Left lung (tissue), 4 donors: ENCODE measurements at regions not wholly inside any gene's neighbourhood (a gene's known extent, or its start where the extent isn't known, plus 50 kb on each side); places are given as distances from the start of the nearest gene placed in this dataset.

Experiments
- ATAC-seq: fragments of 200-7000 bp; cut with Tn5 transposase; one replicate; pipeline ENCODE4 v1.9.1; 2020; ENCODE audit warnings: moderate library complexity
- DNase-seq, 4 donors: peaks; one replicate each; pipeline ENCODE4 v3.0.0-alpha.2; 2013 to 2020
- H3K27ac ChIP-seq, 2 donors: fragments of 200-600 bp; sonication (generic) in 1 of 2; one replicate each; pipeline versions ENCODE4 v1.5.0 to v1.8.0; 2020 to 2021
- H3K27me3 ChIP-seq, 2 donors: fragments of 200-600 bp; sonication (generic) in 1 of 2; one replicate each; pipeline versions ENCODE4 v1.5.0 to v1.8.0; 2020 to 2021
- H3K36me3 ChIP-seq, 2 donors: fragments of 200-600 bp; sonication (generic) in 1 of 2; one replicate each; pipeline versions ENCODE4 v1.5.0 to v1.8.0; 2020 to 2021
- H3K4me1 ChIP-seq, 2 donors: fragments of 200-600 bp; one replicate each; pipeline ENCODE4 v1.8.0; 2021
- H3K4me3 ChIP-seq, 2 donors: fragments of 200-600 bp; sonication (generic) in 1 of 2; one replicate each; pipeline versions ENCODE4 v1.5.0 to v1.8.0; 2020 to 2021; ENCODE audit warnings: mild to moderate bottlenecking in 1 of 2
- H3K9me3 ChIP-seq, 2 donors: fragments of 200-600 bp; sonication (generic) in 1 of 2; one replicate each; pipeline versions ENCODE4 v1.5.0 to v1.8.0; 2020 to 2021
- CTCF ChIP-seq, 2 donors: fragments of 200-600 bp; sonication (generic) in 1 of 2; IDR thresholded peaks; one replicate each; pipeline versions ENCODE4 v1.5.0 to v1.8.0; 2021; ENCODE audit warnings: antibody characterized with exemption in 2 of 2
- intact Hi-C, 2 donors: fragments of 100-400 bp; cut with DNase I; formaldehyde crosslinking; loops; one replicate each; pipeline versions ENCODE4 v1.11.2 to v1.14.2; 2022
- donor health status: DM: no; HTN: yes; CAD: no.
- donor health status: DM: no; HTN: no; CAD: no.

GRCh38 chr1:232169436-232169835, 460.5 kb downstream of the SIPA1L2 start:
- Histone ChIP-seq H3K9me3 (no peaks in the 10 kb centered on the region), H3K36me3 (no peaks in the 10 kb centered on the region), H3K27me3 (no peaks in the 10 kb centered on the region), H3K4me1 (no peaks in the 10 kb centered on the region), H3K27ac (no peak overlapping the region), H3K4me3 (no peak overlapping the region)
- intact Hi-C loops, result no loop called here
- ATAC-seq, result no peak
- no peak for DNase-seq
- no peak for TF ChIP-seq CTCF (IDR thresholded peaks at IDR 0.05)

DNA sequence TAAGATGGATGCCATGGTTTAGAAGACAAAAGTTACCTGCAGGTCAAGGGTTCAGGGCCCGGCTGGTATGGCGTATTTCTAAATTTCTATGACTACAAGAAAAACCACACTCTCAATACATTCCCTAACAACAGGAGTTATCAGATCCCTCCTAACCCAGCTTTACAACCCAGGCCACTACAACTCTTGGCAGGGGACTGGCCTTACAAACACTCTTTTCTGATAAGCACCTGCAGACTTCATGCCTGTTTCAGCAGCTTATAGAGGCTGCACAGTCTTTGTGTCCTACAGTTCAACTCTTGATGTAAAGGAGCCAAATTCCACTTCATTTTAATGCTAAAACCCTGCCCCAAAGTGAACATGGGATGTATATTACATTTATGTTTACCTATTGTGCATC, 461.4 kb downstream of the SIPA1L2 start:
- DNase-seq, result peak in 1 of 4 donors; percentile 44
- intact Hi-C loops, result no loop called here
- TF ChIP-seq CTCF (IDR thresholded peaks at IDR 0.05), result no peak
- no peak for ATAC-seq
- H3K4me3 ChIP-seq, result no peak overlapping the region
- H3K9me3 ChIP-seq, result no peaks in the 10 kb centered on the region
- no peaks in the 10 kb centered on the region for H3K27me3 ChIP-seq
- no peaks in the 10 kb centered on the region for H3K4me1 ChIP-seq
- no peak overlapping the region for H3K27ac ChIP-seq
- no peaks in the 10 kb centered on the region for H3K36me3 ChIP-seq

DNA sequence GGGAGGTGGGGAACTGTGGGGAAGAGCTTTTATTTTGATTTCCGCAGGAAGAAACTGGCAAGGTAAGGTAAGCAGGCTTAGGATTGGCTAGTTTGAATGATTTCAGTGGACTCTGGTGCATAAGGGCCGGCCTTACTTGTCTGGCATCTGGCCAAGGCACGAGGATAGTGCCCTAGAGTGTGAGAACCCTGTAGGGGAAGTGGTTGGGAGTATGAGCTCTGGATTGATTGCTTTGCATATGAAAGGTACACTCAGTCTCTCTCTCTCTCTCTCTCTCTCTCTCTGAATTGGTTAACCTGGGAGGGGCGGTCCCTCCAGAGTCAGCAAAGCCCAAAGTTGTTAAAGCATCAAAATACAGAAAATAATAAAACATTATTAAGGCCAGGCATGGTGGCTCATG, 463.0 kb downstream of the SIPA1L2 start:
- no peak for TF ChIP-seq CTCF (IDR thresholded peaks at IDR 0.05)
- no peaks in the 10 kb centered on the region for H3K4me1 ChIP-seq
- H3K36me3 ChIP-seq, result no peaks in the 10 kb centered on the region
- no peaks in the 10 kb centered on the region for H3K9me3 ChIP-seq
- intact Hi-C loops, result no loop called here
- ATAC-seq (no peak), DNase-seq (no peak)
- no peaks in the 10 kb centered on the region for H3K27me3 ChIP-seq
- no peak overlapping the region for H3K4me3 ChIP-seq
- H3K27ac ChIP-seq, result no peak overlapping the region

GRCh38 chr1:232164078-232164963, 465.6 kb downstream of the SIPA1L2 start:
- no peak overlapping the region for H3K27ac ChIP-seq
- no peaks in the 10 kb centered on the region for H3K4me1 ChIP-seq
- no peak for TF ChIP-seq CTCF (IDR thresholded peaks at IDR 0.05)
- ATAC-seq (peak; percentile 58), DNase-seq (no peak)
- no peak overlapping the region for H3K4me3 ChIP-seq
- intact Hi-C loops, result no loop called here
- H3K9me3 ChIP-seq, result no peaks in the 10 kb centered on the region
- H3K36me3 ChIP-seq, result no peaks in the 10 kb centered on the region
- H3K27me3 ChIP-seq, result no peaks in the 10 kb centered on the region

- intact Hi-C loops, result no loop called here
- ATAC-seq (no peak), DNase-seq (no peak)
- no peaks in the 10 kb centered on the region for H3K9me3 ChIP-seq
- no peak overlapping the region for H3K4me3 ChIP-seq
- H3K36me3 ChIP-seq, result no peaks in the 10 kb centered on the region
- no peaks in the 10 kb centered on the region for H3K4me1 ChIP-seq
- TF ChIP-seq CTCF (IDR thresholded peaks at IDR 0.05), result no peak
- H3K27me3 ChIP-seq, result no peaks in the 10 kb centered on the region
- no peak overlapping the region for H3K27ac ChIP-seq
These were observed 466.4 kb downstream of the SIPA1L2 start for GRCh38 chr1:232163533-232163932.
